ENCODE measurements at regions not wholly inside any gene's neighbourhood (a gene's known extent, or its start where the extent isn't known, plus 50 kb on each side); places are given as distances from the start of the nearest gene placed in this dataset.

GRCh38 chr9:22919423-22919822 is 472.8 kb downstream of the DMRTA1 start:
- TF ChIP-seq, protein P1, sequence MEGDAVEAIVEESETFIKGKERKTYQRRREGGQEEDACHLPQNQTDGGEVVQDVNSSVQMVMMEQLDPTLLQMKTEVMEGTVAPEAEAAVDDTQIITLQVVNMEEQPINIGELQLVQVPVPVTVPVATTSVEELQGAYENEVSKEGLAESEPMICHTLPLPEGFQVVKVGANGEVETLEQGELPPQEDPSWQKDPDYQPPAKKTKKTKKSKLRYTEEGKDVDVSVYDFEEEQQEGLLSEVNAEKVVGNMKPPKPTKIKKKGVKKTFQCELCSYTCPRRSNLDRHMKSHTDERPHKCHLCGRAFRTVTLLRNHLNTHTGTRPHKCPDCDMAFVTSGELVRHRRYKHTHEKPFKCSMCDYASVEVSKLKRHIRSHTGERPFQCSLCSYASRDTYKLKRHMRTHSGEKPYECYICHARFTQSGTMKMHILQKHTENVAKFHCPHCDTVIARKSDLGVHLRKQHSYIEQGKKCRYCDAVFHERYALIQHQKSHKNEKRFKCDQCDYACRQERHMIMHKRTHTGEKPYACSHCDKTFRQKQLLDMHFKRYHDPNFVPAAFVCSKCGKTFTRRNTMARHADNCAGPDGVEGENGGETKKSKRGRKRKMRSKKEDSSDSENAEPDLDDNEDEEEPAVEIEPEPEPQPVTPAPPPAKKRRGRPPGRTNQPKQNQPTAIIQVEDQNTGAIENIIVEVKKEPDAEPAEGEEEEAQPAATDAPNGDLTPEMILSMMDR (IDR thresholded peaks at IDR 0.05; ENCODE audit: low read depth, low read length) = no peak
- TF ChIP-seq, protein P2, sequence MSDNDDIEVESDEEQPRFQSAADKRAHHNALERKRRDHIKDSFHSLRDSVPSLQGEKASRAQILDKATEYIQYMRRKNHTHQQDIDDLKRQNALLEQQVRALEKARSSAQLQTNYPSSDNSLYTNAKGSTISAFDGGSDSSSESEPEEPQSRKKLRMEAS (IDR thresholded peaks at IDR 0.05; ENCODE audit: low read depth, low read length) = no peak
- TF ChIP-seq POLR2A (IDR thresholded peaks at IDR 0.05; ENCODE audit: extremely low read depth, insufficient read length) = no peak
